ENCODE measurements at regions not wholly inside any gene's neighbourhood (a gene's known extent, or its start where the extent isn't known, plus 50 kb on each side); places are given as distances from the start of the nearest gene placed in this dataset.

DNA sequence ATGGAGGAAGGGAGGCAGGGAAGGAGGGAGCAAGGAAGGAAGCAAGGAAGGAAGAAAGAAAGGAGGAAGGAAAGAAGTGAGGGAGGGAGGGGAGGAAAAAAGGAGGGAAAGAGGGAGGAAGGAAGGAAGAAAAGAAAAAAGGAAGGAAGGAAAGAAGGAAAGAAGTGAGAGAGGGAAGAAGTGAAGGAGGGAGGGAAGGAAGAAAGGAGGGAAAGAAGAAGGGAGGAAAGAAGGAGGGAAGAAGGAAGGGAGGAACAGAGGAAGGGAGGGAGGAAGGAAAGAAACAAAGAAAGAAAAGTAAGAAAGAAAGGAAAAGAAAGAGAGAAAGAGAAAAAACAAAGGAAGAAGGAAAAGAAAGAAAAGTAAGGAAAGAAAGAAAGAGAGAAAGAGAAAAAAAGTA is 183.0 kb upstream of the SLC24A5 start:
- TF ChIP-seq POLR2AphosphoS5 (IDR thresholded peaks at IDR 0.05; ENCODE audit: borderline replicate concordance, low read depth, low read length) = no peak
- TF ChIP-seq EZH2 (IDR thresholded peaks at IDR 0.05) = no peak
- TF ChIP-seq FOXP2 (optimal IDR thresholded peaks at IDR 0.05; ENCODE audit: control extremely low read depth, extremely low read length, insufficient read depth) = no peak
